GM23338 (cell line): ENCODE measurements at regions not wholly inside any gene's neighbourhood (a gene's known extent, or its start where the extent isn't known, plus 50 kb on each side); places are given as distances from the start of the nearest gene placed in this dataset.

Experiments
- ATAC-seq: fragments of 200-7000 bp; cut with Tn5 transposase; 3 replicates; pipeline ENCODE4 v1.9.1; 2020
- DNase-seq: peaks from one replicate; pipeline ENCODE4 v3.0.0-alpha.2; 2015; ENCODE audit warnings: low spot score
- H2AFZ ChIP-seq: fragments of 200-600 bp; sonication (generic); 2 replicates; pipeline ENCODE4 v1.8.0; 2016; ENCODE audit warnings: antibody characterized with exemption, mild to moderate bottlenecking, moderate library complexity
- H3F3A ChIP-seq: fragments of 200-600 bp; sonication (generic); replicated peaks from 2 replicates; pipeline ENCODE4 v1.8.0; 2017; ENCODE audit warnings: antibody characterized with exemption, mixed run types, low read depth
- H3K27ac ChIP-seq: fragments of 200-600 bp; sonication (generic); 2 replicates; pipeline ENCODE4 v1.6.1; 2016; ENCODE audit warnings: low read depth
- H3K27me3 ChIP-seq: fragments of 200-600 bp; sonication (generic); 2 replicates; pipeline ENCODE4 v1.8.0; 2016; ENCODE audit warnings: mild to moderate bottlenecking, mixed run types, moderate library complexity; ENCODE audit not compliant: insufficient read depth
- H3K36me3 ChIP-seq: fragments of 200-600 bp; sonication (generic); 2 replicates; pipeline ENCODE4 v1.8.0; 2016; ENCODE audit warnings: mild to moderate bottlenecking; ENCODE audit not compliant: insufficient read depth
- H3K4me1 ChIP-seq: fragments of 200-600 bp; sonication (generic); 2 replicates; pipeline ENCODE4 v1.8.0; 2016; ENCODE audit warnings: mild to moderate bottlenecking, moderate library complexity; ENCODE audit not compliant: insufficient read depth
- H3K4me2 ChIP-seq: fragments of 200-600 bp; sonication (generic); 2 replicates; pipeline ENCODE4 v1.7.1; 2017; ENCODE audit warnings: mixed run types
- H3K4me3 ChIP-seq: fragments of 200-600 bp; sonication (generic); 2 replicates; pipeline ENCODE4 v1.6.1; 2016; ENCODE audit warnings: mixed run types
- H3K79me2 ChIP-seq: fragments of 200-600 bp; sonication (generic); replicated peaks from 2 replicates; pipeline ENCODE4 v1.8.0; 2017; ENCODE audit warnings: mild to moderate bottlenecking; ENCODE audit not compliant: insufficient read depth
- H3K9me2 ChIP-seq: fragments of 200-600 bp; sonication (generic); 2 replicates; pipeline ENCODE4 v1.8.0; 2017; ENCODE audit not compliant: insufficient read depth
- H4K20me1 ChIP-seq: fragments of 200-600 bp; sonication (generic); replicated peaks from 2 replicates; pipeline ENCODE4 v1.8.0; 2017; ENCODE audit warnings: mild to moderate bottlenecking; ENCODE audit not compliant: insufficient read depth
- H3K27ac Mint-ChIP-seq: 2 replicates; pipeline ENCODE4 v1.8.0; 2020; ENCODE audit warnings: inconsistent platforms, mild to moderate bottlenecking, moderate library complexity, mixed read lengths
- H3K27me3 Mint-ChIP-seq: 3 replicates; pipeline ENCODE4 v1.8.0; 2022; ENCODE audit warnings: low read depth, mild to moderate bottlenecking, moderate library complexity, mixed read lengths, inconsistent platforms; ENCODE audit not compliant: insufficient read depth, poor library complexity
- H3K36me3 Mint-ChIP-seq: 3 replicates; pipeline ENCODE4 v1.8.0; 2021; ENCODE audit warnings: low read depth, mild to moderate bottlenecking, inconsistent platforms, moderate library complexity, mixed read lengths
- H3K4me1 Mint-ChIP-seq: 3 replicates; pipeline ENCODE4 v1.8.0; 2020; ENCODE audit warnings: mild to moderate bottlenecking, inconsistent platforms, mixed read lengths
- H3K4me3 Mint-ChIP-seq: 3 replicates; pipeline ENCODE4 v1.8.0; 2021; ENCODE audit warnings: moderate library complexity, mild to moderate bottlenecking, inconsistent platforms, mixed read lengths
- H3K9me3 Mint-ChIP-seq: 3 replicates; pipeline ENCODE4 v1.8.0; 2020; ENCODE audit warnings: moderate library complexity, mild to moderate bottlenecking, inconsistent platforms, mixed read lengths
- CREB1 ChIP-seq: fragments of 250-450 bp; sonication (Bioruptor Pico); IDR thresholded peaks from 2 replicates; pipeline ENCODE4 v1.5.0; 2020; ENCODE audit warnings: low read depth, mild to moderate bottlenecking, moderate library complexity
- CTCF ChIP-seq, 2 experiments: fragments of 200-600 bp in 1 of 2; sonication (generic) in 1 of 2; conservative IDR thresholded peaks; 2 replicates each; pipeline versions ENCODE4 v1.5.1 to v1.6.1; 2016 to 2017; ENCODE audit warnings: antibody characterized with exemption in 2 of 2, low read depth in 2 of 2, mild to moderate bottlenecking in 2 of 2, moderate library complexity in 1 of 2
- EZH2 ChIP-seq: fragments of 200-600 bp; sonication (generic); IDR thresholded peaks from one replicate; pipeline ENCODE4 v1.8.0; 2017; ENCODE audit warnings: antibody characterized with exemption, mild to moderate bottlenecking, low read depth; ENCODE audit not compliant: unreplicated experiment
- EZH2phosphoT487 ChIP-seq: fragments of 200-600 bp; sonication (generic); IDR thresholded peaks from one replicate; pipeline ENCODE4 v1.8.1; 2018; ENCODE audit warnings: antibody characterized with exemption; ENCODE audit not compliant: unreplicated experiment
- NANOG ChIP-seq: IDR thresholded peaks from 2 replicates; pipeline ENCODE4 v1.6.1; 2016; ENCODE audit warnings: antibody characterized with exemption, borderline replicate concordance
- POLR2AphosphoS5 ChIP-seq: IDR thresholded peaks from 2 replicates; pipeline ENCODE4 v1.6.1; 2016; ENCODE audit warnings: antibody characterized with exemption, low read depth
- REST ChIP-seq: IDR thresholded peaks from one replicate; pipeline ENCODE4 v1.6.1; 2018; ENCODE audit warnings: antibody characterized with exemption; ENCODE audit not compliant: unreplicated experiment
- STAT1 ChIP-seq: IDR thresholded peaks from one replicate; pipeline ENCODE4 v1.6.1; 2016; ENCODE audit warnings: antibody characterized with exemption; ENCODE audit not compliant: unreplicated experiment
- ZNF114 ChIP-seq: fragments of 250-450 bp; sonication (Bioruptor Pico); IDR thresholded peaks from 2 replicates; pipeline ENCODE4 v1.5.0; 2020; ENCODE audit warnings: mild to moderate bottlenecking, moderate library complexity
- ZNF331 ChIP-seq: fragments of 250-450 bp; sonication (Bioruptor Pico); IDR thresholded peaks from 2 replicates; pipeline ENCODE4 v1.5.0; 2020; ENCODE audit warnings: low read depth, mild to moderate bottlenecking, moderate library complexity

- TF ChIP-seq ZNF114 (no peak), CREB1 (CRISPR knock-in tag) (no peak), EZH2phosphoT487 (no peak), STAT1 (no peak), EZH2 (no peak), NANOG (no peak)
Measured at GRCh38 chr12:13536219-13536910, 339.8 kb downstream of the EMP1 start (continued).

- peak overlapping the region; percentile 14; the same call in 1 of the 2 replicates for H3K4me3 ChIP-seq
- ATAC-seq (peak; percentile 94), DNase-seq (peak; percentile 96)
- no peak overlapping the region for H3K27ac ChIP-seq
- peak; percentile 93 to 94 for TF ChIP-seq CTCF (conservative IDR thresholded peaks at IDR 0.05; ENCODE audit: low read depth in 2 of 2)
- no peak for TF ChIP-seq EZH2
- no peaks in the 10 kb centered on the region for H3F3A ChIP-seq
- H3K9me3 Mint-ChIP-seq, result no peaks in the 10 kb centered on the region
- no peaks in the 10 kb centered on the region for H3K36me3 ChIP-seq
- no peaks in the 10 kb centered on the region for H3K27me3 Mint-ChIP-seq
- H3K4me2 ChIP-seq, result peak overlapping the region; percentile 45
- peak overlapping the region; percentile 79; the same call in 1 of the 2 replicates for H2AFZ ChIP-seq
- H3K9me2 ChIP-seq, result no peaks in the 10 kb centered on the region
- peaks cover 10% of the 10 kb centered on the region; the same call in 1 of the 2 replicates for H3K4me1 ChIP-seq
- no peaks in the 10 kb centered on the region for H3K36me3 Mint-ChIP-seq
- H3K4me3 Mint-ChIP-seq, result peak overlapping the region; percentile 58
- H3K79me2 ChIP-seq, result no peaks in the 10 kb centered on the region
- peaks cover 19% of the 10 kb centered on the region for H3K4me1 Mint-ChIP-seq
- H4K20me1 ChIP-seq, result no peaks in the 10 kb centered on the region
- peak overlapping the region; percentile 32 for H3K27ac Mint-ChIP-seq
- no peaks in the 10 kb centered on the region for H3K27me3 ChIP-seq
Measured at GRCh38 chr12:13534645-13535398, 338.3 kb downstream of the EMP1 start.

DNA sequence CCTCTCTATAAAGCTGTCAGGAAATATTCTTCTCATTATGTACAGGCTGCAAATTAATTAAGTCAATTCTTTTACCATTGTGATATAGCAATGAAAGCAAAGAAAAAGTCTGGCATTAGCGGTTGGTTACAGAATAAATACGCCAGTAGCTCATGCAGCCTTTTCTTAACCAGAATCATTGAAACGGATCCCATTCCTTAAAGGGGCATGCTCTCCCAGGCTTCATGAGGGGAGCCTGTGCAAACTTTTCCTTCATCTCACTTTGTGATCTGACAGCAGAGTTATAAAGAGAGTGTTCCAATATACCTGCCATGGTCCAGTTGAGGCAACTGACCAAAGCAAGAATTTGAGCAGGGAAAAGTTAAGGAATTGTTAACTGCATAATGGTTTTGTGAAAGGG is 337.7 kb downstream of the EMP1 start:
- H3K9me3 Mint-ChIP-seq, result no peaks in the 10 kb centered on the region
- DNase-seq (peak; percentile 37), ATAC-seq (peak; percentile 64)
- Histone ChIP-seq H3K4me2 (peak overlapping the region; percentile 45), H3K9me2 (no peaks in the 10 kb centered on the region), H3K4me1 (peaks cover 10% of the 10 kb centered on the region; the same call in 1 of the 2 replicates), H3K27ac (no peak overlapping the region), H4K20me1 (no peaks in the 10 kb centered on the region), H3K27me3 (no peaks in the 10 kb centered on the region), H3K79me2 (no peaks in the 10 kb centered on the region), H3F3A (no peaks in the 10 kb centered on the region), H3K36me3 (no peaks in the 10 kb centered on the region), H2AFZ (peak overlapping the region; percentile 79; the same call in 1 of the 2 replicates), H3K4me3 (peak overlapping the region; percentile 14; the same call in 1 of the 2 replicates)
- H3K4me1 Mint-ChIP-seq, result peaks cover 19% of the 10 kb centered on the region
- H3K4me3 Mint-ChIP-seq, result peak overlapping the region; percentile 58
- peaks cover 1% of the 10 kb centered on the region for H3K27me3 Mint-ChIP-seq
- H3K36me3 Mint-ChIP-seq, result no peaks in the 10 kb centered on the region
- peak overlapping the region; percentile 32 for H3K27ac Mint-ChIP-seq
- TF ChIP-seq ZNF331 (no peak), CREB1 (CRISPR knock-in tag) (no peak), EZH2 (no peak), REST (no peak), POLR2AphosphoS5 (no peak)
